ENCODE measurements at regions not wholly inside any gene's neighbourhood (a gene's known extent, or its start where the extent isn't known, plus 50 kb on each side); places are given as distances from the start of the nearest gene placed in this dataset.

- Histone ChIP-seq H4K20me1 (replicated peaks; ENCODE audit: control insufficient read depth, extremely low read depth, insufficient read depth, low read length) (no peaks in the 10 kb centered on the region), H3K4me1 (ENCODE audit: control insufficient read depth, extremely low read depth, insufficient read depth, low read length) (no peaks in the 10 kb centered on the region), H2AFZ (ENCODE audit: low read depth, low read length) (no peak overlapping the region), H3K4me2 (ENCODE audit: insufficient read depth, low read length) (no peak overlapping the region), H3K36me3 (ENCODE audit: control insufficient read depth in 2 of 2, extremely low read depth in 1 of 2, insufficient read depth in 2 of 2, low read length in 2 of 2) (no peaks in the 10 kb centered on the region), H3K9ac (replicated peaks; ENCODE audit: extremely low read depth, insufficient read depth, low read length) (no peak overlapping the region), H3K79me2 (ENCODE audit: control insufficient read depth, insufficient read depth, low read length) (no peaks in the 10 kb centered on the region), H3K4me3 (replicated peaks in 1 of 3; ENCODE audit: insufficient read depth in 1 of 3, low read depth in 1 of 3, low read length in 3 of 3) (no peak overlapping the region), H3K27me3 (ENCODE audit: control insufficient read depth in 2 of 2, insufficient read depth in 2 of 2, low read length in 2 of 2) (no peaks in the 10 kb centered on the region), H3K9me1 (replicated peaks; ENCODE audit: control insufficient read depth, extremely low read depth, insufficient read depth, low read length) (no peaks in the 10 kb centered on the region), H3K9me3 (replicated peaks; ENCODE audit: control insufficient read depth, insufficient read depth, low read length) (no peaks in the 10 kb centered on the region), H3K27ac (ENCODE audit: insufficient read depth, low read depth, low read length) (no peak overlapping the region)
- POLR2A ChIA-PET: no interaction called here
- intact Hi-C loops (cut with micrococcal nuclease): no loop called here
- no peak for DNase-seq (ENCODE audit: low read depth, low spot score)
- no TSS peak for BruUV-seq (replicated peaks)
- CTCF ChIA-PET: no interaction called here
- dilution Hi-C loops (cut with MboI; ENCODE audit: extremely low pct_ligation_motif_present, low sequenced_read_pairs): no loop called here
- FAIRE-seq: no peak
- TF ChIP-seq EZH2 (IDR thresholded peaks at IDR 0.05; ENCODE audit: borderline replicate concordance, low read depth, low read length, severe bottlenecking) (no peak), CTCF (IDR thresholded peaks at IDR 0.05; ENCODE audit: extremely low read depth in 1 of 2, insufficient read depth in 1 of 2, low read depth in 1 of 2, low read length in 2 of 2) (no peak), GATA2 (IDR thresholded peaks at IDR 0.05; ENCODE audit: insufficient read depth, insufficient read length, low read depth, low read length) (no peak), MAX (IDR thresholded peaks at IDR 0.05; ENCODE audit: insufficient read depth, insufficient read length) (no peak), JUN (IDR thresholded peaks at IDR 0.05; ENCODE audit: borderline replicate concordance, insufficient read depth, insufficient read length, low read depth) (no peak), MYC (IDR thresholded peaks at IDR 0.05; ENCODE audit: low read depth, low read length) (no peak), FOS (IDR thresholded peaks at IDR 0.05; ENCODE audit: borderline replicate concordance, insufficient read depth, low read length) (no peak), POLR2A (IDR thresholded peaks at IDR 0.05; ENCODE audit: low read depth, low read length) (no peak), POLR2AphosphoS5 (IDR thresholded peaks at IDR 0.05; ENCODE audit: insufficient read depth, low read depth, low read length) (no peak)
Observed at GRCh38 chr10:128519581-128519980, 393.4 kb upstream of the MKI67 start.
